ENCODE measurements at regions not wholly inside any gene's neighbourhood (a gene's known extent, or its start where the extent isn't known, plus 50 kb on each side); places are given as distances from the start of the nearest gene placed in this dataset.
A peak's percentile ranks its signal among the peaks of the same experiment; 100 is the strongest.
"Not testable (repeated sequence)": the region's sequence is repeated elsewhere in the genome, so short reads cannot be mapped to it uniquely, and the experiment has no call there.

DNA sequence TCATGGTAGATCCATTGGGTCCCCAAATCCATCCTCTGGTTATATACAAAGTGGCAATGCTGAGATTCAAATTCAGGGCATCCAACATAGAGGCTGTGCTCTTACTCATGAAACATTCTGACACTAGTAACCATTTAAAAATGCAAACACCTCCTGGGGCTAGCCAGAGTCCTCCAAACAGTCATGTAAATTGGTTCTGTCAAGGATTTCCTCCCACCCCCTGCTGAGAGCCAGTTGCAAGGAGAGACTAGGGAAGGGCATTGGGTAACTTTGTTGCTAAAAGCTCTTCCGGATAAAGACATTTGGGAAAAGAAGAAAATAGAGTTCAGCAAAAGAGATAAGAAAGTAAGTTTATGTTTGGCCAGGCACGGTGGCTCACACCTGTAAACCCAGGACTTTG, 58.3 kb downstream of the ART5 start:
- not testable (repeated sequence) for H3K4me3 ChIP-seq (ENCODE audit: low read depth, low read length)
- peak; percentile 10 for DNase-seq (ENCODE audit: low read depth)

DNA sequence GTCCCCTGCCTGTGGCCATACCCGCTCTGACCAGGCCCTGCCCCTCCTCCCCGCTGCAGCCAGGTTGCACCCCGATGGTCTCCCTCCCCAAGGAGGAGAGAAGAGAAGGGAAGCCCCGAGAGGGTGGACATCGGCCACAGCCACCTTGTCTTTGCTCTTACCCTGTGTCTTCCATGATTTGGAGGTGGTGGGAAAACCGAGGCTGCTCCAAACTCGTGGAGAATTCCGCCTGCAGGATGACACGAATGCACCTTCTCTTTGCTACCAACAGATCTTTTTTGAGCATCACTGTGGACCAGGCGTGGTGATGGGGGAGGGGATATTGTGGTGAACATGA, 60.4 kb downstream of the ART5 start:
- H3K4me3 ChIP-seq (ENCODE audit: low read depth, low read length); DNase-seq (ENCODE audit: low read depth): not testable (repeated sequence)

DNA sequence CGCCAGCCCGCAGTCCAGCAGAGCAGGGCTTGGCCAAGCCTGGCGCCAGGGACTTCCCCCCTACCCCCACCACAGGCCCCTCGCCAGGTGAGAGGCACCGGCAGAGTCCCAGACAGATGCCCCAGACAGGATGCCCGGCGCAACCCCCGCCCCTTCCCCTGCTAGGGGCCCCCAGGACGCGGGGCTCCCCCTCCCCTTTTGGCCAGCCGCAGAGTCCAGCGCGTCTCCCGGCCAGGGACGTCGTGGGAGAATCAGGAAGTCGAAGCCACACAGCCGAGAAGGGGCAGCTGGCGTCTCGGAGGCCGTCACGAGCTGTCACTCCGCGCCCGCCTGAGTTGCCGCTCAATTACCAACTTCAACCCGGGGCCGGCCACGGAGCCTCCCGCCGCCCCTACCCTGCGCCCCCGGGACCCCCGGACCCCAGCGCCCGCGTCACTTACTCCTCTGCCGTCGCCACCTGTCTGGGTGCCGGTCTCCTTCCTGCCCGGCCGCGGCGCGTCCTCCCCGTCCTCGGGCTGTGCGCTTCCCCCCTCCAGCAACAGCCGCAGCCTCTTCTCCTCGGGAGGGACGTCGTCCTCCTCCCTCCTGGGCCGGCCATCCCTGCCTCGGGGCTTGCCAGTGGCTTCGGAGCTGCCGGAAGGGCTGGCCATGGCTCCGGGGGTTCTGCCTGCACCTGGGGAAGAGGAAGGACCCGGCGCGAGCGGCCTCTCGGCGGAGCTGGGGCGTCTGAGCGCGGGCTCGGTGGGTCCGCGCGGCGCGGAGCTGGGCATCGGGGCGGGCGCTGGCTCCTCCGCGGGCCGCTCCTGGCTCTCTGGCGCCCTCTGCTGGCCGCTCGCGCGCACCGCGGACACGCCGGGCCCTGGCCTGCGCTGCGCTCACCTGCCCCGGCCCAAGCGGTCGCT, 61.1 kb downstream of the ART5 start:
- peak overlapping the region; percentile 26 for H3K4me3 ChIP-seq (ENCODE audit: low read depth, low read length)
- peak; percentile 7 for DNase-seq (ENCODE audit: low read depth)

DNA sequence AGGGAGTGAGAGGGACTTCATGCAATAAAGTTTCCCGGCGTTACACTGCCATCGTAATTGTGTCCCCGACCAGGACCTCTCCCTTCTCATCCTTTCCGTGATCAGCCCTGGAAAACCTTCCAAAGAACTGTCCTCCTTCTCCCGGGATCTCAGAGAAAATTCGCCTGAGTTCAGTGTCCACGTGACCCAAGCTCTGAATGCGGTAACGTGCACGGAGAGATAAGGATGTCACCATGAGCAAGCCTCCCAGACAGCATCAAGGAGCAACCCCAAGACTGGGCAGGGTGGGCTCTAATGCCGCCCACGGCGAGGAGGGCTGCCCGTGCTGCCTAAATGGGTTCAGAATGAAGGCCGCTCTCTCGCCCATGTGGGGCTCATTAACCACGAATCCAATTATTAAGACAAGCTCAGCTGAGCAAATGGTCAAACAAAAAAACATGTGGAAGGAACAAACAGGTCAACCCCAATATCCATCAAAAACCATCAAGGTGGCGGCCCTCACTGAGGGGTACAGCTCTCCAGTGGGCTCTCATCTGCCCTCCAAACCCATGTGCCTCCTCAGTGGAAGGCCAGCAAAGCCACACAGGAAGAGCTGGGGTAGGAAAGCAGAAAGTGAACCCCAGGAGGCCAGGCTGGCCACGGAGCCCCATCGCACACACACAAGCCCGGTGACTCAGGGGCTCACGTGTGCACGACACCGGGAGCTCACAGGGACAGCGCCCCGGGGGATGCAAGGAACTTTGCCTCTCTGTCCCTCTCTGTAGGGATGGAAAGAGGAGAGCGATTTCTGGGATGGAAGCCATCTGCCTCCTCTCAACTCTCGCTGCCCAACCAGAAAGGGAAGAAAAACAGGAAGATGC, 62.0 kb downstream of the ART5 start:
- H3K4me3 ChIP-seq (ENCODE audit: low read depth, low read length); DNase-seq (ENCODE audit: low read depth): not testable (repeated sequence)

DNA sequence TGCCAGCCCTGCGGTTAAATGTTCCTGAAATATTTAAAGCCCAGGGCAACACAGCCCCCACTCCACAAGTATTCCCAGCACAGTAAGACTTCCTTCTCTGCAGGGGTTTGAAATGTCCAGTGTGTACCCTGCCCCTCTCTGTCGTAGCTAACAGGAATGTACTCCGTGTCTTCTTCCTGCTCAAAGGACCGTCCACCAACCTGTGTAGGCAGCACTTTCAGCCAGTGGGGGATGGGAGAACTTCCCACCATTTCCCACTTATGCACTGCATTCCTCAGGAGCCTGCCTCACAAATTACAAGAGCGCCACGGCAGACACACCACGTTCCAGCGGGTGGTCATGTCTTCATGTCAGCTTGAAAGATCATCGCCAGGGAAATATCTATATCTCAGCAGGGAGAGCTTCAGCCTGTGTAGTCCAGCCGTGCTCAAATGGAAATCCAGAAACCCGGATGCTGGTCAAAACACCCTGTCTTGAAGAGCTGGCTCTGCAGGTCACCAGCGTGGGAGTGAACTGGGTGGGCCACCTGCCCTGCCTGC, 65.7 kb downstream of the ART5 start:
- not testable (repeated sequence) for DNase-seq (ENCODE audit: low read depth); H3K4me3 ChIP-seq (ENCODE audit: low read depth, low read length)

DNA sequence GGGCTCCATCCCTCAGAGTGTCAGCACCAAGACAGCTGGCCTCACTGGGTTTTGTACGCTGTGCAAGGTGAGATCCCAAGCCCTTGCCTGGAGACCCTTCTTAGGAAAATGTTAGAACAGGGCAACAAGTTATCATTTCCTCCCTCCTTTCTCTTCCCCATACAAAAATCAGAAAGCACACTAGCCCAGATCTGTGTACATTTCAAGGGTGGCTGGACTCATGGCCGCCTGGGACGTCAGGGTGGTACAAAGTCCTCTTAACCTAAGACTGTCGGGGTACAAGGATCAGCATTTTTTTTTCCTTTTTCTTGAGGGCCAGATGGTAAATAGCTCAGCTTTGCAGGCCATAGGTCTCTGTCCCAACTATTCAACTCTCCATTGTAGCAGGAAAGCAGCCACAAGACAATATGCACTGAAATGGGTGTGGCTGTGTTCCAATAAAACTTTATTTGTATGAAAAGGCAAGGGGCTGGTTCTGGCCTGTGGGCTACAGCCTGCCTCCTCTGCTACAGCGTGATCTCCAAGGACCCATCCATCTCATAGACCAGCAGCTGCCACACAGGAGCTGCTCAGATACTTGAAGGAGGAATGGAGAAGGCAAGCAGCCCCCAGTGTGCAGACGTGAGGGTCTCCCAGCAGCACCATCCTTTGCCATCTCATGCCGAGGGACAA, 68.7 kb downstream of the ART5 start:
- DNase-seq (ENCODE audit: low read depth); H3K4me3 ChIP-seq (ENCODE audit: low read depth, low read length): not testable (repeated sequence)

DNA sequence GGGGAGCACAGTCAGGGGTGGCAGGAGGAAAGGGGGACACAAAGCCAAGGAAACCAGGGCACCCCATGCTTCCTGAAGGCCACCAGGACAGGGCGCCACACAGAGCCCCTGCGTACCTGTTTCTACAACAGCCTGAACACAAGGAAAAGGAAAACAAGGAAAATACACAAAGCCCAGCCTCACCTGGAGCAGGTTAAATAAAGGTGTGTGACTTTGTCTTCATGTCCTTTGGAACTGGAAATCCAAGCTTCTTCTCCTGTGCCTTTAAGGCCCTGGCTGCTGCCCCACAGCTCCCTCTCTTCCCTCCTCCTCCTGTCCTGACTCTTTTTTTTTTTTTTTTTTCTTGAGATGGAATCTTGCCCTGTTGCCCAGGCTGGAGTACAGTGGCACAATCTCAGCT, 70.0 kb downstream of the ART5 start:
- not testable (repeated sequence) for DNase-seq (ENCODE audit: low read depth); H3K4me3 ChIP-seq (ENCODE audit: low read depth, low read length)

DNA sequence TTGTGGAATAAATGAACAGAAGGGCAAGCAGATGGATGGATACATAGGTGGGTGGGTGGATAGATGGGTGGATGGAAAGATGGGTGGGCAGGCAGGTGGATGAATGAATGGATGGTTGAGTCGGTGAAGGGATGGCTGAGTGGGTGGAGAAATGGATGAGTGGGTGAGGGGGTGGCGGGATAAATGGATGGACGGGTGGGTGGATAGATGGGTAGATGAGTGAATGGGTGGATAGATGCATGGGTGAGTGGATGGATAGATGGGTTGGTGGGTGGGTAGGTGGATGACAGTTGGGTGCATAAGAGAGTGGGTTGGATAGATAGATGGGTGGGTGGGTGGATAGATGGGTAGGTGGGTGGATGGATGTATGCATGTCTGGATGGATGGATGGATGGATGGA, 76.0 kb downstream of the ART5 start:
- DNase-seq (ENCODE audit: low read depth) = not testable (repeated sequence)

DNA sequence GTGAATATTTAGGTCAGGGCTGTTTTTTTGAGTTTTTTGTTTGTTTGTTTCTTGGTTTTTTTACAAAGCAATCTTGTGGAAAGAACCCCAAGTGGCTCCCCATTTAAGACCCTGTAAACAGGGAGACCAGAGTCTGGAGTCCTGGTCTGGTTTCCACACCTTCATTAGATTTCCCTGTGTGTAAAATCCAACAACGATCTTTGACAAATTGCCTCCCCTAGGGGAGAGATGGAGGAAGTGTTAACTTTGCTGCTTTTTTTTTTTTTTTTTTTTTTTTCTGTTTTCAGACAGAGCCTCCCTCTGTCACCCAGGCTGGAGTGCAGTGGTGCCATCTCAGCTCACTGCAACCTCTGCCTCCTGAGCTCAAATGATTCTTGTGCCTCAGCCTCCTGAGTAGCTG, 77.4 kb downstream of the ART5 start:
- peak; percentile 9 for DNase-seq (ENCODE audit: low read depth)
- not testable (repeated sequence) for H3K4me3 ChIP-seq (ENCODE audit: low read depth, low read length)
- TF ChIP-seq, protein P1, sequence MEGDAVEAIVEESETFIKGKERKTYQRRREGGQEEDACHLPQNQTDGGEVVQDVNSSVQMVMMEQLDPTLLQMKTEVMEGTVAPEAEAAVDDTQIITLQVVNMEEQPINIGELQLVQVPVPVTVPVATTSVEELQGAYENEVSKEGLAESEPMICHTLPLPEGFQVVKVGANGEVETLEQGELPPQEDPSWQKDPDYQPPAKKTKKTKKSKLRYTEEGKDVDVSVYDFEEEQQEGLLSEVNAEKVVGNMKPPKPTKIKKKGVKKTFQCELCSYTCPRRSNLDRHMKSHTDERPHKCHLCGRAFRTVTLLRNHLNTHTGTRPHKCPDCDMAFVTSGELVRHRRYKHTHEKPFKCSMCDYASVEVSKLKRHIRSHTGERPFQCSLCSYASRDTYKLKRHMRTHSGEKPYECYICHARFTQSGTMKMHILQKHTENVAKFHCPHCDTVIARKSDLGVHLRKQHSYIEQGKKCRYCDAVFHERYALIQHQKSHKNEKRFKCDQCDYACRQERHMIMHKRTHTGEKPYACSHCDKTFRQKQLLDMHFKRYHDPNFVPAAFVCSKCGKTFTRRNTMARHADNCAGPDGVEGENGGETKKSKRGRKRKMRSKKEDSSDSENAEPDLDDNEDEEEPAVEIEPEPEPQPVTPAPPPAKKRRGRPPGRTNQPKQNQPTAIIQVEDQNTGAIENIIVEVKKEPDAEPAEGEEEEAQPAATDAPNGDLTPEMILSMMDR (conservative IDR thresholded peaks at IDR 0.05; ENCODE audit: low read depth, low read length) = peak; percentile 37

More for the DNA sequence above, 76.0 kb downstream of the ART5 start:
- H3K4me3 ChIP-seq (ENCODE audit: low read depth, low read length) = not testable (repeated sequence)

DNA sequence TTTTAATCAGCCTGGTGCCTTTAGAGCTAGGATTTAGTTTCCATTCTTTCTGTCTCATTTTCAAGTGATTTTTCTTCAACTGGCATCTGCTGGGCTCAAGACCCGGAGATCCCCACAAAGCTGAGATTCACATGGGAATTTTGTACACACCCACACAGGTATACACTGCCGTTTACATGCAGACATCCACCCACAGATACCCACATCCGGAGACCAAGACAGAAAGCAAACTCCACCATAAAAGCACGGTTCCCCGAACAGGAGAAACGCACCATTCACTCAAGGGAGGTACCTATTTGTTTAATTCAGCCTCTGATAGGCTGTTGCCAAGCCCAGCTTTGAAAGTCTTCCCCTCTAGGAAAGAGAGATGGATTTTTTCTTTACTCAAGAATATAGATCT, 87.2 kb downstream of the ART5 start:
- DNase-seq (ENCODE audit: low read depth); H3K4me3 ChIP-seq (ENCODE audit: low read depth, low read length): not testable (repeated sequence)

DNA sequence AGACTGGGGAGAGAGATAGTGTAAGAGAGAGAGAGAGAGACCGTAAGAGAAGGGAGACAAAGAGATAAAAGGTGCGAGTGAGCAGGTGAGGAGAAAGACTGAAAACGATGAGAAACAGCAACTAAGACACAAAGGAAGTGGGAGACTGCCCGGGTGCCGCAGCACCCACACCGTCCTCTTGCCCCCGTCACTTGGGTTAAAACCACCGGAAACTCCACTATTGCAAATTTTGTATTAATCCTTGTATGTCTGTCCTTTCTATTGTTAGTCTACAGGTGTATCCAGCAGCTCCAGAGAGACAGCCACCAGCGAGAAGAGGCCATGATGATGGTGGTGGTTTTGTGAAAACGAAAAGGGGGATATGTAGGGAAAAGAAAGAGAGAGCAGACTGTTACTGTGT, 96.8 kb downstream of the ART5 start:
- not testable (repeated sequence) for DNase-seq (ENCODE audit: low read depth); H3K4me3 ChIP-seq (ENCODE audit: low read depth, low read length)

DNA sequence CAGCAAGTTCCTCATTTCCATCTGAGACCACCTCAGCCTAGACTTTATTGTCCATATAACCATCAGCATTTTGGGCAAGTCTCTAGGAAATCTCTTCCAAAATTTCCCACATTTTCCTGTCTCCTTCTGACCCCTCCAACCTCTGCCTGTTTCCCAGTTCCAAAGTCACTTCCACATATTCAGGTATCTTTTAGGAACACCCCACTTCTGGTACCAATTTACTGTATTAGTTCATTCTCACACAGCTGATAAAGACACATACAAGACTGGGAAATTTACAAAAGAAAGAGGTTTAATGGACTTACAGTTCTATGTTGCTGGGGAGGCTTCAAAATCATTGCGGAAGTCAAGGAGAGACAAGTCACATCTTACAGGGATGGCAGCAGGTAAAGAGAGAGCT, 103.6 kb downstream of the ART5 start:
- not testable (repeated sequence) for DNase-seq (ENCODE audit: low read depth); H3K4me3 ChIP-seq (ENCODE audit: low read depth, low read length)

DNA sequence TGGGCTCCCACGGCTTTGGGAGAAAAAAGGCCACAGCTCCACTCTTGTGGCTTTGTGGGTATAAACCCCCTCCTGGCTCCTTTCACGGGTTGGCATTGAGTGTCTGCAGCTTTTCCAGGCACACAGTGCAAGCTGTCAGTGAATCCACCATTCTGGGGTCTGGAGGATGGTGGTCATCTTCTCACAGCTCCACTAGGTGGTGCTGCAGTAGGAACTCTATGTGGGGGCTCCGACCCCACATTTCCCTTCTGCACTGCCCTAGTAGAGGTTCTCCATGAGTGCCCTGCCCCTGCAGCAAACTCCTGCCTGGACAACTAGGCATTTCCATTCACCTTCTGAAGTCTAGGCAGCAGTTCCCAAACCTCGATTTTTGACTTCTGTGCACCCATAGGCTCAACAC, 104.5 kb downstream of the ART5 start:
- DNase-seq (ENCODE audit: low read depth) = not testable (repeated sequence)

DNA sequence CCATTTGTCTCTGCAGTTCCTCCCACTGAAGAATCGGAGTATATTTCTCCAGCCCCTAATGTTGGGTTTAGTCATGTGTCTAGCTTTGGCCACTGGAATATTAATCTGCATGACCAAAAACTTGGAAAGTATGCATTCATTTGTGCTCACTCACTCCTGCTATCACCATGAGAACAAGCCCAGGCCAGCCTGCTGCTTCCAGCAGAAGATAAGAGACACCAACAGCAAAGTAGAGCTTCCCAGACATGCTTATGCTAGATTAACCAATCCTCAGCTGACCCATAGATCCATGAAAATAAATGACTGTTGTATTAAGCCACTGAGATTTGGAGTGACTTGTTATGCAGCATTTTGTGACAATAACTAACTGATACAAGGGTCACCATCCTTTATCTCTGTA, 108.8 kb downstream of the ART5 start:
- H3K4me3 ChIP-seq (ENCODE audit: low read depth, low read length); DNase-seq (ENCODE audit: low read depth): not testable (repeated sequence)

More for the DNA sequence above, 104.5 kb downstream of the ART5 start:
- H3K4me3 ChIP-seq (ENCODE audit: low read depth, low read length) = not testable (repeated sequence)

DNA sequence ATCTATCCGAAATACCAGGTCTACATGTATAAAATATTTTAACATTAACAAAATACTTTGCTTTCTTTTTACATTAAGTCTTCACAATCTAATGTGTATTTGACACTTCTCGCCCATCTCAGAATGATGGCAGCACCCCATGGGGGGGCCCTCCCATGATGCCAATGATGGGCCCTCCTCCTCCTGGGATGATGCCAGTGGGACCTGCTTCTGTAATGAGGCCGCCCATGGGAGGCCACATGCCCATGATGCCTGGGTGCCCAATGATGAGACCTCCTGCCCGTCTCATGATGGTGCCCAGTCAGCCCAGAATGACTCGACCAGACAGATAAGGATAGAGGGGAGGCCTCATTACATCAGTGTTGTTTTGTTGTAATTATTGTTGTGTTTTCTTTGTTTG, 110.5 kb downstream of the ART5 start:
- DNase-seq (ENCODE audit: low read depth); H3K4me3 ChIP-seq (ENCODE audit: low read depth, low read length): not testable (repeated sequence)

DNA sequence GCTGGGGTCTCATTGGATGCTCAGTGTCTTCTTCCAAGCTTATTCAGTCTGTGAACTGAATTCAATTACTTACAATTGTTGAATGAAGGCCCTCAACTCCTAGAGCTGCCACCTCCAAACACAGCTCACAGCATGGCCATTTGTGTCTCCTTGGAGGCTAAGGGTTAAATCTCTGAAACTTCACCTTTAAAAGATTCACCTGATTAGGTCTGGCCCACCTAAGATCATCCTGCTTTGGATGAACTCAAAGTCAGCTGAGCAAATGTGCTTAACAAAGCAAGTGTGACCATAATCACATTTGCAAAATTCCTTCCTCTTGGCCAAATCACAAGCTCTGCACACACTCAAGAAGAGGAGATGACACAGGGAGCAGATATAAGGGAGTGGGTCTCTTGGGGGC, 118.2 kb downstream of the ART5 start:
- DNase-seq (ENCODE audit: low read depth); H3K4me3 ChIP-seq (ENCODE audit: low read depth, low read length): not testable (repeated sequence)

DNA sequence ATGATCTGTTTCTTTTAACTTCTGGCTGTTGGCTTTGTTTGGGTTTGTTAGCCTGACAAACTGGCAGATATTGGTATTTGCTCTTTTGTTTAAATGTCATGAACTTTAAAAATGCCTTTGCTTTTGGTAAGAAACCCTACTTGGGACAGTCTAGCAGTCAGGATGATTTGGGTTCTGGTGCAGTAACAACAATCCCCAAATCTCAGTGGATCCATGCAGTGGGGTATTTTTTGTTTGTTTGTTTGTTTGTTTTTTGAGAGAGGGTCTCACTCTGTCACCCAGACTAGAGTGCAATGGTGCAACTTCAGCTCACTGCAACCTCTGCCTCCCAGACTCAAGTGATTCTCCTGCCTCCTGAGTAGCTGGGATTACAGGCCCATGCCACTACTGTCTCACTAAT, 120.9 kb downstream of the ART5 start:
- H3K4me3 ChIP-seq (ENCODE audit: low read depth, low read length); DNase-seq (ENCODE audit: low read depth): not testable (repeated sequence)

DNA sequence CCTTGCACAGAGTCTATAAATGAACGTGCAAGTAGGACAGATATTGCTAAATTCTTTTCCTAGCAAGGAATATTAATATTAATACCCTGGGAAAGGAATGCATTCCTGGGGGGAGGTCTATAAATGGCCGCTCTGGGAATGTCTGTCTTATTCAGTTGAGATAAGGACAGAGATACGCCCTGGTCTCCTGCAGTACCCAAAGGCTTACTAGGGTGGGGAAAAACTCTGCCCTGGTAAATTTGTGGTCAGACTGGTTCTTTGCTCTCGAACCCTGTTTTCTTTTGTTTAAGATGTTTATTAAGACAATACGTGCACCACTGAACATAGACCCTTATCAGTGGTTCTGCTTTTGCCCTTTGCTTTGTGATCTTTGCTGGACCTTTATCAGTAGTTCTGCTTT, 122.0 kb downstream of the ART5 start:
- DNase-seq (ENCODE audit: low read depth); H3K4me3 ChIP-seq (ENCODE audit: low read depth, low read length): not testable (repeated sequence)
